Loucy (cell line): ENCODE measurements at regions not wholly inside any gene's neighbourhood (a gene's known extent, or its start where the extent isn't known, plus 50 kb on each side); places are given as distances from the start of the nearest gene placed in this dataset.

Source experiments
- H2AFZ ChIP-seq: fragments of 200-600 bp; sonication (generic); 2 replicates; pipeline ENCODE4 v1.6.0; 2016; ENCODE audit warnings: antibody characterized with exemption, mild to moderate bottlenecking, low read length, moderate library complexity
- H3F3A ChIP-seq: fragments of 200-600 bp; 2 replicates; pipeline ENCODE4 v1.6.0; 2016; ENCODE audit warnings: antibody characterized with exemption, low read depth, mild to moderate bottlenecking
- H3K27me3 ChIP-seq: fragments of 200-600 bp; sonication (generic); 2 replicates; pipeline ENCODE4 v1.6.1; 2014; ENCODE audit warnings: low read length, mild to moderate bottlenecking; ENCODE audit not compliant: insufficient read depth, poor library complexity, severe bottlenecking
- H3K36me3 ChIP-seq: fragments of 200-600 bp; sonication (generic); 2 replicates; pipeline ENCODE4 v1.6.1; 2016; ENCODE audit warnings: low read length; ENCODE audit not compliant: insufficient read depth
- H3K4me1 ChIP-seq: fragments of 200-600 bp; sonication (generic); 2 replicates; pipeline ENCODE4 v1.5.1; 2014; ENCODE audit warnings: low read length, mild to moderate bottlenecking; ENCODE audit not compliant: insufficient read depth, poor library complexity, severe bottlenecking
- H3K4me2 ChIP-seq: fragments of 200-600 bp; sonication (generic); 2 replicates; pipeline ENCODE4 v1.6.0; 2014; ENCODE audit warnings: antibody characterized with exemption, low read length, low read depth, mild to moderate bottlenecking; ENCODE audit not compliant: poor library complexity, severe bottlenecking
- H3K4me3 ChIP-seq: fragments of 200-600 bp; sonication (generic); 2 replicates; pipeline ENCODE4 v1.5.1; 2014; ENCODE audit warnings: low read length, mild to moderate bottlenecking, mixed read lengths; ENCODE audit not compliant: poor library complexity, severe bottlenecking
- H3K79me2 ChIP-seq: fragments of 200-600 bp; sonication (generic); 2 replicates; pipeline ENCODE4 v1.6.1; 2014; ENCODE audit warnings: low read length; ENCODE audit not compliant: insufficient read depth
- H3K9ac ChIP-seq: fragments of 200-600 bp; sonication (generic); 2 replicates; pipeline ENCODE4 v1.6.0; 2014; ENCODE audit warnings: mild to moderate bottlenecking, low read depth, low read length, moderate library complexity; ENCODE audit not compliant: poor library complexity, severe bottlenecking
- H3K9me2 ChIP-seq: fragments of 200-600 bp; sonication (generic); replicated peaks from 2 replicates; pipeline ENCODE4 v1.6.1; 2016; ENCODE audit warnings: low read depth, low read length, mixed read lengths
- H3K9me3 ChIP-seq: fragments of 200-600 bp; sonication (generic); 2 replicates; pipeline ENCODE4 v1.6.1; 2014; ENCODE audit warnings: mild to moderate bottlenecking, antibody characterized with exemption, low read length, low read depth; ENCODE audit not compliant: insufficient read depth
- H4K20me1 ChIP-seq: fragments of 200-600 bp; sonication (generic); 2 replicates; pipeline ENCODE4 v1.6.0; 2014; ENCODE audit warnings: antibody characterized with exemption, low read length, mild to moderate bottlenecking; ENCODE audit not compliant: insufficient read depth, poor library complexity, severe bottlenecking
- EZH2phosphoT487 ChIP-seq: fragments of 200-600 bp; IDR thresholded peaks from 2 replicates; pipeline ENCODE4 v1.6.1; 2018; ENCODE audit warnings: antibody characterized with exemption, mild to moderate bottlenecking, moderate library complexity, borderline replicate concordance
- TF ChIP-seq, protein P1 (sequence below): fragments of 200-600 bp; sonication (generic); conservative IDR thresholded peaks from 2 replicates; pipeline ENCODE4 v1.5.1; 2014; ENCODE audit warnings: mild to moderate bottlenecking, antibody characterized with exemption, low read length

DNA sequence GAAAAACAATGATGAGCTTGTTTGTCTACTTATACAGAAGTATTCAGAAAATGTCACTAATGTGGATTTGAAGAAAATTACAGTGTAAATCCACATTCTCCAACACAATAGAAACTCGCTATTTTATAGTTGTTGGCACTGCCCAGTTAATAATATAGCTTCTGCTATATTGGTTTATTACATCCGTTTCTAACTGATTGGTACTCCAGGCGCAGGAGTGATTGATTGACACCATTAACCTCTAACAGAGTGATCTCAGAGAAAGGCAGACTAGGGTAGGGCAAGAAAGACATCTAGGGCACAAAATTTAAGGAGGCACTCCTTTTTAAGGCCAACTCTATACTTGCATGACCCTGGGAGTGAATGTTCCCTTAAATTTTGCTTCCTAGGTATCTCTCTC, 84.0 kb upstream of the MIER3 start:
- Histone ChIP-seq H3K36me3 (no peaks in the 10 kb centered on the region), H3K4me1 (peaks cover 5% of the 10 kb centered on the region), H3K9ac (no peak overlapping the region), H3F3A (no peaks in the 10 kb centered on the region), H3K4me3 (no peak overlapping the region), H3K79me2 (no peaks in the 10 kb centered on the region), H3K9me2 (no peaks in the 10 kb centered on the region), H3K27me3 (no peaks in the 10 kb centered on the region), H2AFZ (no peak overlapping the region), H3K4me2 (no peak overlapping the region), H4K20me1 (no peaks in the 10 kb centered on the region), H3K9me3 (no peaks in the 10 kb centered on the region)
- TF ChIP-seq EZH2phosphoT487: no peak
- TF ChIP-seq, protein P1, sequence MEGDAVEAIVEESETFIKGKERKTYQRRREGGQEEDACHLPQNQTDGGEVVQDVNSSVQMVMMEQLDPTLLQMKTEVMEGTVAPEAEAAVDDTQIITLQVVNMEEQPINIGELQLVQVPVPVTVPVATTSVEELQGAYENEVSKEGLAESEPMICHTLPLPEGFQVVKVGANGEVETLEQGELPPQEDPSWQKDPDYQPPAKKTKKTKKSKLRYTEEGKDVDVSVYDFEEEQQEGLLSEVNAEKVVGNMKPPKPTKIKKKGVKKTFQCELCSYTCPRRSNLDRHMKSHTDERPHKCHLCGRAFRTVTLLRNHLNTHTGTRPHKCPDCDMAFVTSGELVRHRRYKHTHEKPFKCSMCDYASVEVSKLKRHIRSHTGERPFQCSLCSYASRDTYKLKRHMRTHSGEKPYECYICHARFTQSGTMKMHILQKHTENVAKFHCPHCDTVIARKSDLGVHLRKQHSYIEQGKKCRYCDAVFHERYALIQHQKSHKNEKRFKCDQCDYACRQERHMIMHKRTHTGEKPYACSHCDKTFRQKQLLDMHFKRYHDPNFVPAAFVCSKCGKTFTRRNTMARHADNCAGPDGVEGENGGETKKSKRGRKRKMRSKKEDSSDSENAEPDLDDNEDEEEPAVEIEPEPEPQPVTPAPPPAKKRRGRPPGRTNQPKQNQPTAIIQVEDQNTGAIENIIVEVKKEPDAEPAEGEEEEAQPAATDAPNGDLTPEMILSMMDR: no peak

DNA sequence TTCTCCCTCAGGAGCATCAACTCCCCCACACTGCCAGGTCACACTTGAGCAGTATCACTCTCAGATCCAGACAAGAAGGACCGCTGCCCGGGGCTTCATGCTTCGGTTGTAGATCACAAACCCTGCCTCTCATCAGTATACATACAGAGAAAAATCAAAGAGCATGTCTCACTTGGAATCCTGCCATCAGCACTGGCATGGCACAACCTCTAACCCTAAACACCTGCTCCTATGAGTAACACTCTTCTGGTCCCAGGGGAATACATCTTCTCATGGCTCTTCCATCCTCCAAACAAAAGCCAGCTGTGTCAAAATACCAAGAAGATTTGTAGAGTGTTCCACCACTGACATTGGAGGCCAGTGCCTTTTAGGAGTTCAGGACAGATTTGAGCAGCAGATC, 84.8 kb upstream of the MIER3 start:
- H3F3A ChIP-seq: no peaks in the 10 kb centered on the region
- no peaks in the 10 kb centered on the region for H3K27me3 ChIP-seq
- H3K4me1 ChIP-seq: peaks cover 3% of the 10 kb centered on the region
- H2AFZ ChIP-seq: no peak overlapping the region
- H3K4me2 ChIP-seq: no peak overlapping the region
- H3K9me3 ChIP-seq: no peaks in the 10 kb centered on the region
- no peaks in the 10 kb centered on the region for H3K9me2 ChIP-seq
- H3K79me2 ChIP-seq: no peaks in the 10 kb centered on the region
- no peaks in the 10 kb centered on the region for H3K36me3 ChIP-seq
- no peak overlapping the region for H3K4me3 ChIP-seq
- no peak overlapping the region for H3K9ac ChIP-seq
- TF ChIP-seq, protein P1: no peak
- no peak for TF ChIP-seq EZH2phosphoT487
- H4K20me1 ChIP-seq: no peaks in the 10 kb centered on the region

DNA sequence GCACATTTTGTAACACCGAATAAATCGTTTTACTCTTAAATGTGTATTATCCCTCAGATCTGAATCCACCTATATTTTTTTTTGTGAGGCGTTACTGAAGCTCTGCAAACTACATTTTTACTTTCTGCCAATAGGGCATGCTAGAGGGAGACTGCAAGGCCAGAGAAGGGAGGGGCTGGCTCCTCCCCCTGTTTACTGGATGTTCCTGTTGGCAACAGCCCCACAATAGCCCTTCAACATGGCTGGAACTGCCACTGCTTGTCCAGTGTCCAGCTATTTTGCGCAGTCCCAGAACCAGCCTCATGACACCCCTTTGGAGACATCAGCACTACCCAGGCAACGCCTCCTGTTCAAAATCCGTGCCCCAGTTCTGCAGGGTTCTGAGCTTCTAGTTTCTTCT, 85.4 kb upstream of the MIER3 start:
- Histone ChIP-seq H3K4me2 (no peak overlapping the region), H3F3A (no peaks in the 10 kb centered on the region), H3K9ac (no peak overlapping the region), H3K4me3 (no peak overlapping the region), H2AFZ (no peak overlapping the region), H3K9me2 (no peaks in the 10 kb centered on the region), H3K9me3 (no peaks in the 10 kb centered on the region), H3K27me3 (no peaks in the 10 kb centered on the region), H3K4me1 (no peaks in the 10 kb centered on the region), H4K20me1 (no peaks in the 10 kb centered on the region), H3K36me3 (no peaks in the 10 kb centered on the region), H3K79me2 (no peaks in the 10 kb centered on the region)
- no peak for TF ChIP-seq EZH2phosphoT487
- TF ChIP-seq, protein P1: peak; percentile 21; the same call in 1 of the 2 replicates
